ENCODE measurements at regions not wholly inside any gene's neighbourhood (a gene's known extent, or its start where the extent isn't known, plus 50 kb on each side); places are given as distances from the start of the nearest gene placed in this dataset.

DNA sequence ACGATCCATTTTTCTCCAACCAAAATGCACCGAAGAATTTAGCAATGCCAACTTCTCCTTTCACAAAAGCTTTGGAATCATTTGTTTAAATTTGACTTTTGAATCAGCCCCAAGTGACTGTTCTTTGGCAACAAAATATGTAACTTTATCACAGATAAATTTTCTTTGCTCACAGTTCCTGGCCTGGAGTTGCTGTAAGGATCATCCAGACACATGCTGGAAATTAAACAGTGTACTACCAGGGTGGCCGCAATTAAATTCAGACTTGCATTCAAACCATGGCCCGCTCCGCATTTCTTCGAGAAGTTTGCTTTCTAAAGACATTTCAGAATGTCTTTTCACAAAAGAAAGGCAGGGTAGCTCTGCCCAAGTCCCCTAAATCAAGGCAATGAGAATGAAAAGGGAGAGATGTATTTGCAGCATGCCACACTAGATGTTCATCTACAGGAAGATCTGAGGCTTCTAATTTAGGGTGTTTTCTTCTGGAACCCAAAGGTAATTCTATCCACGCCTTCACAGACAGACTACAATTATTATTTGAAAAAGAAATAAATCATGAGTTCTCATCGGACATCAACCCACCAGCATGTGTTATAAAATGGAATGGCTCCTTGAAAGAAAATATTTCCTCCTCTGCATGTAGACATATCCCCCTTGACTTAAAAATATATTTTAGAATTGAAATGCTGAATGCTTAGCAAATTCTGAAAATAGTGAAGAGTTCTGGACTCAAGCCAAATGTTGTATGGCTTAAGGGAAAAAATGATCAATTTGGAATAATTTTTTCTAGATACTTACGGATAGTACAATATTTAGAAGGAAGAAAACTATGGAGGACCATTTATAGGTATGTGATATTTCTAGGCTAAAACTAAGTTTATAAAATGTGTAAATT lies 189.7 kb upstream of the BLID start:
- H4K8ac ChIP-seq (ENCODE audit: extremely low read depth, insufficient read depth, low read length) = no peak overlapping the region
- no peak overlapping the region for H2BK20ac ChIP-seq (ENCODE audit: low read length)
- H3K9ac ChIP-seq (replicated peaks in 1 of 4; ENCODE audit: extremely low read depth in 1 of 4, low read depth in 3 of 4, low read length in 3 of 4) = no peak overlapping the region
- H3K23ac ChIP-seq (ENCODE audit: insufficient read length) = no peak overlapping the region
- H3K56ac ChIP-seq (replicated peaks; ENCODE audit: insufficient read length, low read depth, low read length) = no peak overlapping the region
- 91% methylated on average over 9 of the region's 9 CpGs; no CpG with 5 or more reads in 1 of the 2 experiments for WGBS, 2 experiments (ENCODE audit: extremely low coverage in 1 of 2, insufficient coverage in 1 of 2, insufficient read length in 1 of 2, insufficient replicate concordance in 2 of 2, low coverage in 1 of 2, low lambda C conversion rate in 2 of 2, missing lambda C conversion rate in 1 of 2)
- POLR2A ChIA-PET (ENCODE audit: partially characterized antibody) = no interaction called here
- H3K27me3 ChIP-seq (replicated peaks in 1 of 4; ENCODE audit: control insufficient read depth in 3 of 4, extremely low read depth in 1 of 4, insufficient read depth in 3 of 4, low read length in 3 of 4) = no peaks in the 10 kb centered on the region
- no peaks in the 10 kb centered on the region for H3K9me3 ChIP-seq (ENCODE audit: insufficient read depth in 2 of 2, low read depth in 1 of 2, low read length in 1 of 2)
- no peaks in the 10 kb centered on the region for H3K23me2 ChIP-seq (ENCODE audit: low read depth, low read length)
- H3K36me3 ChIP-seq (ENCODE audit: control insufficient read depth in 2 of 4, insufficient read depth in 4 of 4, low read length in 3 of 4) = no peaks in the 10 kb centered on the region
- DNase-seq (ENCODE audit: low read depth in 1 of 2, low spot score in 2 of 2) = no peak
- H3K4ac ChIP-seq (replicated peaks; ENCODE audit: insufficient read length, low read depth, low read length) = no peak overlapping the region
- FAIRE-seq = no peak
- no peak overlapping the region for H4K91ac ChIP-seq (replicated peaks; ENCODE audit: insufficient read length, low read length)
- H2BK120ac ChIP-seq (replicated peaks; ENCODE audit: low read depth, low read length) = no peak overlapping the region
- no peak overlapping the region for H2BK5ac ChIP-seq (ENCODE audit: low read depth, low read length)
- no peak overlapping the region for H2BK12ac ChIP-seq (ENCODE audit: low read depth, low read length)
- no peak overlapping the region for H3K27ac ChIP-seq (ENCODE audit: low read depth, low read length)
- H3K79me2 ChIP-seq (ENCODE audit: control insufficient read depth in 1 of 2, insufficient read depth in 2 of 2, low read length in 2 of 2) = no peaks in the 10 kb centered on the region
- H3K4me1 ChIP-seq (replicated peaks in 1 of 4; ENCODE audit: control insufficient read depth in 3 of 4, insufficient read depth in 4 of 4, low read length in 3 of 4) = peaks cover 2 to 13% (median 6%) of the 10 kb centered on the region in 4 experiments; a peak in 4 of 7 replicates
- no peak overlapping the region for H3K4me3 ChIP-seq (ENCODE audit: extremely low read depth in 1 of 4, insufficient read depth in 2 of 4, low read depth in 3 of 4, low read length in 4 of 4)
- H3K18ac ChIP-seq (ENCODE audit: extremely low read depth, low read length) = no peak overlapping the region
- no peak overlapping the region for H4K5ac ChIP-seq (ENCODE audit: insufficient read length, low read depth, low read length)
- CTCF ChIA-PET (ENCODE audit: partially characterized antibody) = interaction anchor here (0.7 kb wide), 1 partner anchor 54 kb away, joined by 3 read pairs; no protein-coding TSS in a partner anchor
- H3K79me1 ChIP-seq (ENCODE audit: low read depth, low read length) = no peaks in the 10 kb centered on the region
- H3K14ac ChIP-seq (ENCODE audit: insufficient read length) = no peak overlapping the region
- H3K4me2 ChIP-seq (ENCODE audit: insufficient read depth in 1 of 2, low read depth in 2 of 2, low read length in 2 of 2) = no peak overlapping the region
- no peak overlapping the region for H2BK15ac ChIP-seq (ENCODE audit: low read length)
- H2AK5ac ChIP-seq (ENCODE audit: low read depth, low read length) = no peak overlapping the region
- H4K20me1 ChIP-seq (replicated peaks in 1 of 2; ENCODE audit: control insufficient read depth in 1 of 2, insufficient read depth in 2 of 2, low read length in 2 of 2) = no peaks in the 10 kb centered on the region
- no peak overlapping the region for H2AFZ ChIP-seq (ENCODE audit: low read length)
- TF ChIP-seq TAF1 (IDR thresholded peaks at IDR 0.05; ENCODE audit: low read depth, low read length) = no peak
- TF ChIP-seq POLR2A (IDR thresholded peaks at IDR 0.05; ENCODE audit: control extremely low read depth in 1 of 2, low read depth in 2 of 2, low read length in 2 of 2) = no peak
- no peak for TF ChIP-seq CHD1 (IDR thresholded peaks at IDR 0.05; ENCODE audit: low read depth, low read length)
- no peak for TF ChIP-seq JUND (IDR thresholded peaks at IDR 0.05; ENCODE audit: low read length)
- TF ChIP-seq SIN3A (conservative IDR thresholded peaks at IDR 0.05 in 1 of 2, IDR thresholded peaks at IDR 0.05 in 1 of 2; ENCODE audit: low read depth in 1 of 2, low read length in 2 of 2) = no peak
- no peak for TF ChIP-seq TCF12 (IDR thresholded peaks at IDR 0.05; ENCODE audit: low read depth, low read length)
- TF ChIP-seq POLR2AphosphoS5 (IDR thresholded peaks at IDR 0.05; ENCODE audit: low read depth, low read length) = no peak
- no peak for TF ChIP-seq SIX5 (IDR thresholded peaks at IDR 0.05; ENCODE audit: low read depth, low read length)
- no peak for TF ChIP-seq KDM5A (IDR thresholded peaks at IDR 0.05; ENCODE audit: low read length)
- TF ChIP-seq PHF8 (conservative IDR thresholded peaks at IDR 0.05; ENCODE audit: low read depth, low read length) = no peak
- no peak for TF ChIP-seq RXRA (IDR thresholded peaks at IDR 0.05; ENCODE audit: insufficient read depth, low read depth, low read length)
- no peak for TF ChIP-seq EP300 (IDR thresholded peaks at IDR 0.05; ENCODE audit: borderline replicate concordance in 1 of 2, low read depth in 2 of 2, low read length in 2 of 2)
- no peak for TF ChIP-seq EGR1 (IDR thresholded peaks at IDR 0.05; ENCODE audit: borderline replicate concordance, low read depth, low read length)
- TF ChIP-seq RBBP5 (IDR thresholded peaks at IDR 0.05; ENCODE audit: borderline replicate concordance, low read depth, low read length) = no peak

All from H1 (cell line).